GM19351 (cell line): ENCODE measurements at regions not wholly inside any gene's neighbourhood (a gene's known extent, or its start where the extent isn't known, plus 50 kb on each side); places are given as distances from the start of the nearest gene placed in this dataset.
"Not testable (repeated sequence)": the region's sequence is repeated elsewhere in the genome, so short reads cannot be mapped to it uniquely, and the experiment has no call there.

Source experiments
- ATAC-seq: cut with Tn5 transposase; IDR thresholded peaks from one replicate; pipeline ENCODE4 v1.9.1; 2021; ENCODE audit warnings: mild to moderate bottlenecking, moderate library complexity; ENCODE audit not compliant: unreplicated experiment

- ATAC-seq = no peak
Observed at GRCh38 chr6:11387707-11388430, 149.7 kb upstream of the TMEM170B start.

- no peak for ATAC-seq
Observed at GRCh38 chr6:11386726-11387125, 150.8 kb upstream of the TMEM170B start.

- ATAC-seq = peak; percentile 75
Observed at GRCh38 chr6:11386323-11386722, 151.2 kb upstream of the TMEM170B start.

- ATAC-seq = no peak
Observed at GRCh38 chr6:11384531-11385309, 152.3 kb upstream of the NEDD9 start.

GRCh38 chr6:11381801-11382513 is 149.5 kb upstream of the NEDD9 start:
- ATAC-seq = peak; percentile 73

- ATAC-seq = no peak
Observed at GRCh38 chr6:11380969-11381744, 148.7 kb upstream of the NEDD9 start.

GRCh38 chr6:11380549-11380948 is 148.1 kb upstream of the NEDD9 start:
- no peak for ATAC-seq

- no peak for ATAC-seq
Observed at GRCh38 chr6:11379805-11380204, 147.3 kb upstream of the NEDD9 start.

- no peak for ATAC-seq
Observed at GRCh38 chr6:11378639-11379038, 146.2 kb upstream of the NEDD9 start.

- peak; percentile 95 for ATAC-seq
Observed at GRCh38 chr6:11374036-11375010, 141.9 kb upstream of the NEDD9 start.

- no peak for ATAC-seq
Observed at GRCh38 chr6:11373208-11373607, 140.7 kb upstream of the NEDD9 start.

GRCh38 chr6:11372186-11372790 is 139.8 kb upstream of the NEDD9 start:
- ATAC-seq = not testable (repeated sequence)

- no peak for ATAC-seq
Observed at GRCh38 chr6:11370191-11371018, 137.9 kb upstream of the NEDD9 start.

GRCh38 chr6:11368760-11369159 is 136.3 kb upstream of the NEDD9 start:
- ATAC-seq = no peak

GRCh38 chr6:11368264-11368663 is 135.8 kb upstream of the NEDD9 start:
- no peak for ATAC-seq

GRCh38 chr6:11367638-11368199 is 135.3 kb upstream of the NEDD9 start:
- ATAC-seq = no peak

GRCh38 chr6:11366934-11367637 is 134.6 kb upstream of the NEDD9 start:
- ATAC-seq = no peak
